Thoracic aorta (tissue), 2 donors: ENCODE measurements at regions not wholly inside any gene's neighbourhood (a gene's known extent, or its start where the extent isn't known, plus 50 kb on each side); places are given as distances from the start of the nearest gene placed in this dataset.
A peak's percentile ranks its signal among the peaks of the same experiment; 100 is the strongest.

ENCODE experiments used
- ATAC-seq: fragments of 150-250 bp; one replicate; pipeline ENCODE4 v1.8.0; 2017; ENCODE audit warnings: low read depth; ENCODE audit not compliant: insufficient number of reproducible peaks, low FRiP score
- DNase-seq: peaks from one replicate; pipeline ENCODE4 v3.0.0-alpha.2; 2020; ENCODE audit warnings: low spot score
- H3K27ac ChIP-seq, 2 donors: fragments of 200-600 bp; sonication (generic); 1 replicate in 1 of 2; 2 replicates in 1 of 2; pipeline ENCODE4 v1.5.1; 2016; ENCODE audit warnings: mild to moderate bottlenecking in 2 of 2, moderate library complexity in 2 of 2
- H3K27me3 ChIP-seq: fragments of 200-600 bp; sonication (generic); replicated peaks from 2 replicates; pipeline ENCODE4 v1.6.0; 2016; ENCODE audit warnings: mild to moderate bottlenecking; ENCODE audit not compliant: insufficient read depth
- H3K36me3 ChIP-seq: fragments of 200-600 bp; sonication (generic); one replicate; pipeline ENCODE4 v1.5.1; 2016
- H3K4me1 ChIP-seq, 2 donors: fragments of 200-600 bp; sonication (generic); 1 replicate in 1 of 2; 2 replicates in 1 of 2; pipeline versions ENCODE4 v1.5.1 to v1.6.0; 2016; ENCODE audit warnings: low read depth in 2 of 2, mild to moderate bottlenecking in 1 of 2; ENCODE audit not compliant: control insufficient read depth in 1 of 2
- H3K4me3 ChIP-seq: fragments of 200-600 bp; sonication (generic); 2 replicates; pipeline ENCODE4 v1.5.1; 2016; ENCODE audit warnings: mild to moderate bottlenecking
- H3K9me3 ChIP-seq: fragments of 200-600 bp; sonication (generic); 2 replicates; pipeline ENCODE4 v1.5.1; 2016
- CTCF ChIP-seq: fragments of 200-600 bp; sonication (generic); IDR thresholded peaks from one replicate; pipeline ENCODE4 v1.5.1; 2019; ENCODE audit warnings: antibody characterized with exemption

GRCh38 chr9:75824816-75825568 lies 65.5 kb upstream of the PCSK5 start:
- DNase-seq (no peak), ATAC-seq (no peak)
- Histone ChIP-seq H3K27me3 (no peaks in the 10 kb centered on the region), H3K9me3 (no peaks in the 10 kb centered on the region), H3K4me3 (no peak overlapping the region), H3K4me1 (peaks cover 39 to 54% of the 10 kb centered on the region in 2 donors), H3K27ac (peak overlapping the region; percentile 67 to 88), H3K36me3 (no peaks in the 10 kb centered on the region)
- no peak for TF ChIP-seq CTCF

- no peak for TF ChIP-seq CTCF
- Histone ChIP-seq H3K36me3 (no peaks in the 10 kb centered on the region), H3K27me3 (no peaks in the 10 kb centered on the region), H3K9me3 (no peaks in the 10 kb centered on the region), H3K4me3 (no peak overlapping the region), H3K27ac (peak overlapping the region; percentile 6 to 88), H3K4me1 (peaks cover 39 to 54% of the 10 kb centered on the region in 2 donors)
- DNase-seq: no peak
- no peak for ATAC-seq
Measured at GRCh38 chr9:75826314-75826713, 64.2 kb upstream of the PCSK5 start.

GRCh38 chr9:75830303-75830702 lies 60.2 kb upstream of the PCSK5 start:
- H3K36me3 ChIP-seq: no peaks in the 10 kb centered on the region
- H3K27ac ChIP-seq: no peak overlapping the region
- TF ChIP-seq CTCF: no peak
- H3K4me1 ChIP-seq: peaks cover 17 to 20% of the 10 kb centered on the region in 2 donors
- ATAC-seq (no peak), DNase-seq (no peak)
- H3K4me3 ChIP-seq: no peak overlapping the region
- H3K9me3 ChIP-seq: no peaks in the 10 kb centered on the region
- no peaks in the 10 kb centered on the region for H3K27me3 ChIP-seq

- no peak overlapping the region for H3K4me3 ChIP-seq
- ATAC-seq: no peak
- no peaks in the 10 kb centered on the region for H3K36me3 ChIP-seq
- no peak for TF ChIP-seq CTCF
- H3K4me1 ChIP-seq: no peaks in the 10 kb centered on the region
- no peaks in the 10 kb centered on the region for H3K27me3 ChIP-seq
- H3K27ac ChIP-seq: no peak overlapping the region
- DNase-seq: no peak
- H3K9me3 ChIP-seq: no peaks in the 10 kb centered on the region
Measured at GRCh38 chr9:75833778-75834177, 56.7 kb upstream of the PCSK5 start.

GRCh38 chr9:75834878-75835277 lies 55.6 kb upstream of the PCSK5 start:
- ATAC-seq (no peak), DNase-seq (no peak)
- Histone ChIP-seq H3K27me3 (no peaks in the 10 kb centered on the region), H3K36me3 (no peaks in the 10 kb centered on the region), H3K27ac (no peak overlapping the region), H3K4me1 (no peaks in the 10 kb centered on the region), H3K4me3 (no peak overlapping the region), H3K9me3 (no peaks in the 10 kb centered on the region)
- TF ChIP-seq CTCF: no peak
